PC-3 (cell line): ENCODE measurements at regions not wholly inside any gene's neighbourhood (a gene's known extent, or its start where the extent isn't known, plus 50 kb on each side); places are given as distances from the start of the nearest gene placed in this dataset.

Experiments used
- ATAC-seq: fragments of 200-7000 bp; cut with Tn5 transposase; 2 replicates; pipeline ENCODE4 v1.9.1; 2020; ENCODE audit warnings: mild to moderate bottlenecking, moderate library complexity
- BruUV-seq: library from RNA; stranded (reverse); fragments of 400-500 nt; replicated peaks from 2 replicates; lab custom pipeline; 2021; lab: Mats Ljungman, UMichigan
- CTCF ChIA-PET: fragments of 300-600 bp; sonication (Branson Sonifier 250); formaldehyde crosslinking; loops from one replicate; lab custom pipeline; 2022; ENCODE audit warnings: antibody characterized with exemption; lab: Charles Lee
- POLR2A ChIA-PET: fragments of 300-600 bp; sonication (Branson Sonifier 250); formaldehyde crosslinking; loops from one replicate; lab custom pipeline; 2022; ENCODE audit warnings: antibody characterized with exemption; ENCODE audit not compliant: unreplicated experiment; lab: Charles Lee
- DNase-seq: peaks from one replicate; pipeline ENCODE4 v3.0.0-alpha.2; 2015
- H2AFZ ChIP-seq: fragments of 300-600 bp; sonication (generic); 2 replicates; pipeline ENCODE4 v1.6.0; 2016; ENCODE audit warnings: antibody characterized with exemption, low read length
- H3F3A ChIP-seq: fragments of 300-600 bp; sonication (generic); one replicate; pipeline ENCODE4 v1.6.0; 2017; ENCODE audit warnings: antibody characterized with exemption, low read length, control low read depth, mild to moderate bottlenecking; ENCODE audit not compliant: unreplicated experiment
- H3K27ac ChIP-seq: fragments of 300-600 bp; sonication (generic); 2 replicates; pipeline ENCODE4 v1.5.1; 2016; ENCODE audit warnings: mild to moderate bottlenecking, low read length
- H3K27me3 ChIP-seq: fragments of 300-600 bp; sonication (generic); 2 replicates; pipeline ENCODE4 v1.6.1; 2016; ENCODE audit warnings: low read length, mixed read lengths
- H3K36me3 ChIP-seq: fragments of 300-600 bp; sonication (generic); 2 replicates; pipeline ENCODE4 v1.6.1; 2016; ENCODE audit warnings: low read depth, mixed run types, low read length, mixed read lengths
- H3K4me1 ChIP-seq: fragments of 300-600 bp; sonication (generic); 2 replicates; pipeline ENCODE4 v1.5.1; 2016; ENCODE audit warnings: low read length; ENCODE audit not compliant: insufficient read depth
- H3K4me2 ChIP-seq: fragments of 300-600 bp; sonication (generic); 2 replicates; pipeline ENCODE4 v1.6.0; 2016; ENCODE audit warnings: low read length
- H3K4me3 ChIP-seq: fragments of 300-600 bp; sonication (generic); 2 replicates; pipeline ENCODE4 v1.5.1; 2016; ENCODE audit warnings: mild to moderate bottlenecking, low read length, mixed read lengths
- H3K79me2 ChIP-seq: fragments of 300-600 bp; sonication (generic); 2 replicates; pipeline ENCODE4 v1.6.1; 2017; ENCODE audit warnings: low read length, mixed read lengths
- H3K9ac ChIP-seq: fragments of 300-600 bp; sonication (generic); 2 replicates; pipeline ENCODE4 v1.6.0; 2016; ENCODE audit warnings: mild to moderate bottlenecking, low read length
- H3K9me2 ChIP-seq: fragments of 300-600 bp; sonication (generic); replicated peaks from 2 replicates; pipeline ENCODE4 v1.6.1; 2016; ENCODE audit warnings: mixed run types, low read length, mixed read lengths
- H3K9me3 ChIP-seq: fragments of 300-600 bp; sonication (generic); 2 replicates; pipeline ENCODE4 v1.6.1; 2016; ENCODE audit warnings: low read length, mixed read lengths
- H4K20me1 ChIP-seq: fragments of 300-600 bp; sonication (generic); 2 replicates; pipeline ENCODE4 v1.6.1; 2016; ENCODE audit warnings: low read length, mixed read lengths
- CTCF ChIP-seq: fragments of 300-600 bp; sonication (generic); conservative IDR thresholded peaks from 2 replicates; pipeline ENCODE4 v1.5.1; 2017; ENCODE audit warnings: antibody characterized with exemption, low read depth, mild to moderate bottlenecking, low read length
- EZH2 ChIP-seq: fragments of 300-600 bp; sonication (generic); IDR thresholded peaks from one replicate; pipeline ENCODE4 v1.6.1; 2017; ENCODE audit warnings: antibody characterized with exemption, mild to moderate bottlenecking, low read length; ENCODE audit not compliant: unreplicated experiment
- EZH2phosphoT487 ChIP-seq: fragments of 300-600 bp; sonication (generic); IDR thresholded peaks from 2 replicates; pipeline ENCODE4 v1.6.1; 2018; ENCODE audit warnings: mild to moderate bottlenecking, antibody characterized with exemption, low read length, borderline replicate concordance
- intact Hi-C: fragments of 100-400 bp; cut with micrococcal nuclease; formaldehyde crosslinking; loops from 2 replicates; pipeline ENCODE4 v1.9.0; 2023

DNA sequence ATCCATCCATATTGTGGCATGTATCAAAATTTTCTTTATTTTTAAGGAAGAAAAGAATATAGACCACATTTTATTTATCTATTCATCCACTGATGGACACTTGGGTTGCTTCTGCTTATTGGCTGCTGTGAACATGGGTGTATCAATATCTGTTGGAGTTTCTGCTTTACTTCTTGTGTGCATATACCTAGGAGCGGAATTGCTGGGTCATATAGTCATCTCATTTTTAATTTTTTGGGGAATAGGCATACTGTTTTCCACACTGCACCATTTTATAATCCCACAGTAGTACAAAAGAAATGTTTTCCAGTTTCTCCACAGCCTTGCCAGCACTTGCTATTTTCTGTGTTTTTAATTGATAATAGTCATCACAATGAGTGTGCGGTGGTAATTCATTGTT lies 197.2 kb downstream of the ACKR3 start:
- no peaks in the 10 kb centered on the region for H3K27me3 ChIP-seq
- no peaks in the 10 kb centered on the region for H3K9me2 ChIP-seq
- ChIA-PET POLR2A (no interaction called here), CTCF (no interaction called here)
- peaks cover 5% of the 10 kb centered on the region for H3F3A ChIP-seq
- H3K9me3 ChIP-seq = no peaks in the 10 kb centered on the region
- ATAC-seq (no peak), DNase-seq (no peak)
- H3K79me2 ChIP-seq = no peaks in the 10 kb centered on the region
- no peak overlapping the region for H2AFZ ChIP-seq
- H3K9ac ChIP-seq = no peak overlapping the region
- peaks cover 25% of the 10 kb centered on the region for H3K4me1 ChIP-seq
- H3K27ac ChIP-seq = no peak overlapping the region
- BruUV-seq = no TSS peak
- intact Hi-C loops = no loop called here
- no peaks in the 10 kb centered on the region for H3K36me3 ChIP-seq
- H3K4me2 ChIP-seq = no peak overlapping the region
- no peak overlapping the region for H3K4me3 ChIP-seq
- TF ChIP-seq EZH2phosphoT487 = no peak
- no peak for TF ChIP-seq CTCF
- TF ChIP-seq EZH2 = no peak
- H4K20me1 ChIP-seq = no peaks in the 10 kb centered on the region

GRCh38 chr2:236767941-236768340 lies 198.3 kb downstream of the ACKR3 start:
- H3K9me2 ChIP-seq = no peaks in the 10 kb centered on the region
- intact Hi-C loops = no loop called here
- ATAC-seq (no peak), DNase-seq (no peak)
- ChIA-PET POLR2A (no interaction called here), CTCF (no interaction called here)
- H4K20me1 ChIP-seq = no peaks in the 10 kb centered on the region
- no peaks in the 10 kb centered on the region for H3K27me3 ChIP-seq
- H3K9me3 ChIP-seq = no peaks in the 10 kb centered on the region
- H3K4me3 ChIP-seq = no peak overlapping the region
- BruUV-seq = no TSS peak
- no peaks in the 10 kb centered on the region for H3K79me2 ChIP-seq
- peaks cover 25% of the 10 kb centered on the region for H3K4me1 ChIP-seq
- H3K4me2 ChIP-seq = no peak overlapping the region
- H3K36me3 ChIP-seq = no peaks in the 10 kb centered on the region
- H2AFZ ChIP-seq = no peak overlapping the region
- no peak overlapping the region for H3K9ac ChIP-seq
- H3K27ac ChIP-seq = no peak overlapping the region
- H3F3A ChIP-seq = peaks cover 5% of the 10 kb centered on the region
- no peak for TF ChIP-seq CTCF
- no peak for TF ChIP-seq EZH2phosphoT487
- no peak for TF ChIP-seq EZH2

DNA sequence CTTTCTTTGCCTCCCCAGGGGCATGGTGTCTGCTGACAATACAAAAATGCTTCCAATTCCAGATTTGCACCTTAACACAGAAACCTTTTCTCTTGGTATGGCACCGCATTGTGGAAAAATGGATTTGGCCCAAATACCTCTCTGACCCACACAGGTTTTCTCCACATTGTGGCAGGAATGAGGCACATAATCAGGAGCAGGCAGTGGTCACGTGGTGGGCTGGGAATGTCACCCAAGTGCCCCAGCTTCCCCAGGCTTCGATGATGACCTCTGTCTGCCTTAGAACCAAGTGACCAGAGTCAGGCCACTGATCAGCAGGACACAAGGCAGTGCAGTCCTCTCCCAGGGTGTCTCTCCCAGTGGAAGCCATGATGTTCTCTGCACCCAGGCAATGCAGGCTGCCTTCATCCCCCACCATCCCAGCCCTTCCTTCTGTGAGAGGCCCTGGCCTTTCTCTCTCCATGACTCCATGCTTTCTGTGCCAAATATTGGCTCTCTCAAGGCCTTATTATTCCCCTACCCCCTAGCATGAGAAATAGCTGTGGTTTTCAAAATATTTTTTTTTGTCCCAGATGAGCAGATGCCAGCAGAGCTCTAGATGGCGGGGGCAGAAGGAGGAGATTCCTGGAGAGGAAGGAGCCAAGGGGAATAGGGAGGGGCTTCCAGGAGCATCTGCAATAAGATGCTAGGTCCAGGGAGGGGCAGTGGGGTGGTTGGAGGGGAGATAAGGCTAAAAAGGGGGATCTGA lies 198.9 kb downstream of the ACKR3 start:
- Histone ChIP-seq H3K4me1 (peaks cover 25% of the 10 kb centered on the region), H3K79me2 (no peaks in the 10 kb centered on the region), H3K27ac (peak overlapping the region; percentile 91), H3K9me2 (no peaks in the 10 kb centered on the region), H3K4me2 (no peak overlapping the region), H2AFZ (no peak overlapping the region), H3F3A (peaks cover 5% of the 10 kb centered on the region), H3K9ac (no peak overlapping the region), H3K4me3 (no peak overlapping the region), H3K9me3 (no peaks in the 10 kb centered on the region), H3K27me3 (no peaks in the 10 kb centered on the region), H3K36me3 (no peaks in the 10 kb centered on the region), H4K20me1 (no peaks in the 10 kb centered on the region)
- BruUV-seq = no TSS peak
- POLR2A ChIA-PET = no interaction called here
- peak; percentile 17 for DNase-seq
- TF ChIP-seq EZH2phosphoT487 (no peak), CTCF (no peak), EZH2 (no peak)
- CTCF ChIA-PET = no interaction called here
- intact Hi-C loops = no loop called here
- ATAC-seq = no peak
